ENCODE measurements at regions not wholly inside any gene's neighbourhood (a gene's known extent, or its start where the extent isn't known, plus 50 kb on each side); places are given as distances from the start of the nearest gene placed in this dataset.

- TF ChIP-seq CTCF (IDR thresholded peaks at IDR 0.05; ENCODE audit: borderline replicate concordance, extremely low read depth, low read length, poor library complexity, severe bottlenecking) (no peak), EZH2 (IDR thresholded peaks at IDR 0.05; ENCODE audit: borderline replicate concordance, low read depth, low read length, severe bottlenecking) (no peak)
These were observed 260.6 kb upstream of the NBEA start for GRCh38 chr13:34681405-34681955.

All from DND-41 (cell line).